Activated T-cell treated with anti-CD3 and anti-CD28 coated beads, Interleukin-2, amount 50 U/mL, for 72 hours (primary cell): ENCODE measurements at regions not wholly inside any gene's neighbourhood (a gene's known extent, or its start where the extent isn't known, plus 50 kb on each side); places are given as distances from the start of the nearest gene placed in this dataset.

Experiments
- ATAC-seq, 2 donors: fragments of 150-1000 bp; cut with Tn5 transposase; replicated peaks in 1 of 2; 2 replicates each; pipeline ENCODE4 v1.10.0; 2021; ENCODE audit warnings: moderate library complexity in 2 of 2, mild to moderate bottlenecking in 1 of 2
- DNase-seq, 2 donors: peaks; one replicate each; pipeline ENCODE4 v3.0.0; 2021 to 2022; ENCODE audit warnings: mixed read lengths in 1 of 2
- H3K27ac Mint-ChIP-seq: one replicate; pipeline ENCODE4 v1.8.0; 2022; ENCODE audit warnings: mild to moderate bottlenecking, moderate library complexity, mixed read lengths
- H3K27me3 Mint-ChIP-seq: one replicate; pipeline ENCODE4 v1.8.0; 2022; ENCODE audit warnings: low read depth, mixed read lengths
- H3K36me3 Mint-ChIP-seq, 2 donors: one replicate each; pipeline ENCODE4 v1.8.0; 2022; ENCODE audit warnings: mixed read lengths in 2 of 2, mild to moderate bottlenecking in 1 of 2; ENCODE audit not compliant: insufficient read depth in 2 of 2
- H3K4me1 Mint-ChIP-seq: one replicate; pipeline ENCODE4 v1.8.0; 2022; ENCODE audit warnings: low read depth, mixed read lengths
- H3K4me3 Mint-ChIP-seq, 2 donors: one replicate each; pipeline ENCODE4 v1.8.0; 2022; ENCODE audit warnings: mild to moderate bottlenecking in 2 of 2, mixed read lengths in 2 of 2, moderate library complexity in 2 of 2
- H3K9me3 Mint-ChIP-seq, 2 donors: one replicate each; pipeline ENCODE4 v1.8.0; 2022; ENCODE audit warnings: mixed read lengths in 2 of 2

- DNase-seq (no peak), ATAC-seq (no peak)
- Mint-ChIP-seq H3K4me3 (no peak overlapping the region), H3K4me1 (peaks cover 32% of the 10 kb centered on the region), H3K27ac (no peak overlapping the region), H3K9me3 (peaks cover 0 to 3% of the 10 kb centered on the region in 2 donors), H3K27me3 (no peaks in the 10 kb centered on the region), H3K36me3 (no peaks in the 10 kb centered on the region)
Observed at GRCh38 chr6:134425513-134425912, 107.6 kb upstream of the SGK1 start.

DNA sequence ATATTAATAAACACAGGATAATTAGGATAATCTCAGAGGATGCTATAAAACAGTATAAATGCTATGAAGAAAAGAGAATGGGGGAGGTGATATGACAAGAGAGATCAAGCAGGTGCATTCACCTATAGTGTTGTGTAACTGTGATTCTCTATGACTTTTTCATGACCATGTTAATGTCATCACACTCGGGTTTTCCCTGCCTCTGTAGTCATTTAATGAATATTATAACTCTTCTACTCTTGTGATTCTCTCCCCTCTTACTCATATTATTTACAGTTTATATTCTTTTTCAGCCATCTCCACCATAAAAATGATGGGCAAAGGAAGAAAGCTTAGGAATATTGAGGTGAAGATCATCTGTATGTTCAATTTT lies 106.9 kb upstream of the SGK1 start:
- ATAC-seq: peak; percentile 72 to 81
- Mint-ChIP-seq H3K9me3 (peaks cover 0 to 3% of the 10 kb centered on the region in 2 donors), H3K4me1 (peaks cover 32% of the 10 kb centered on the region), H3K36me3 (no peaks in the 10 kb centered on the region), H3K27me3 (no peaks in the 10 kb centered on the region), H3K4me3 (no peak overlapping the region), H3K27ac (no peak overlapping the region)
- DNase-seq: no peak

DNA sequence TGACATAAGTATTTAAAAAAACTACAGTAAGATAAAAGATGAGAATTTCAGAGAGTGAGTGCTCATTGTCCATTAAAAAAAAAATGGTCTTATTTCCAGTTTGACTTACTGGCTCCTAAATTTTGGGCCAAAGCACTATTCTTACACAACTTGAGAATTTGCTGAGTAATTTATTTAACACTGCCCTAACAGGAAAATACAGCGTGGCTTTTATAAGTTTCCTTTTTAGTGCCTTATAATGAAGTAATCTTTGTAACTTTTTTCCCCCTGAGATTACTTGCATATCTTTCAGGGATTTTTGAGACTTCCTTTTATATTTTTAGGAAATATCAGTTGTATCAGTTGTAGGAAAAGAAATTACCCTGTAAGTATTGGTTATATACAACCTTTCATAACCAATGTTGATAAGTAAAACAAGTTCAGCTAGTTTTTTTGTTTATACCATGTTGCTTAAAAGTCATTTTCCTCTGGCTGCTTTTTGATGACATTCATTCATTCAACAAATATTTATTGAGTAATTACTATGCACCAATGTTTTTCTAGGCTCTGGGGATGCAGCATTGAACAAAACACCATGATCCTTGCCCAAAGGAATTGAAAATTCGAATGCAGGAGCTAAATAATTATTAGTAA lies 106.4 kb upstream of the SGK1 start:
- ATAC-seq: peak in 1 of 2 donors; percentile 20
- H3K27me3 Mint-ChIP-seq: no peaks in the 10 kb centered on the region
- H3K4me3 Mint-ChIP-seq: no peak overlapping the region
- peaks cover 0 to 3% of the 10 kb centered on the region in 2 donors for H3K9me3 Mint-ChIP-seq
- H3K36me3 Mint-ChIP-seq: no peaks in the 10 kb centered on the region
- DNase-seq: no peak
- H3K27ac Mint-ChIP-seq: no peak overlapping the region
- H3K4me1 Mint-ChIP-seq: peaks cover 34% of the 10 kb centered on the region

DNA sequence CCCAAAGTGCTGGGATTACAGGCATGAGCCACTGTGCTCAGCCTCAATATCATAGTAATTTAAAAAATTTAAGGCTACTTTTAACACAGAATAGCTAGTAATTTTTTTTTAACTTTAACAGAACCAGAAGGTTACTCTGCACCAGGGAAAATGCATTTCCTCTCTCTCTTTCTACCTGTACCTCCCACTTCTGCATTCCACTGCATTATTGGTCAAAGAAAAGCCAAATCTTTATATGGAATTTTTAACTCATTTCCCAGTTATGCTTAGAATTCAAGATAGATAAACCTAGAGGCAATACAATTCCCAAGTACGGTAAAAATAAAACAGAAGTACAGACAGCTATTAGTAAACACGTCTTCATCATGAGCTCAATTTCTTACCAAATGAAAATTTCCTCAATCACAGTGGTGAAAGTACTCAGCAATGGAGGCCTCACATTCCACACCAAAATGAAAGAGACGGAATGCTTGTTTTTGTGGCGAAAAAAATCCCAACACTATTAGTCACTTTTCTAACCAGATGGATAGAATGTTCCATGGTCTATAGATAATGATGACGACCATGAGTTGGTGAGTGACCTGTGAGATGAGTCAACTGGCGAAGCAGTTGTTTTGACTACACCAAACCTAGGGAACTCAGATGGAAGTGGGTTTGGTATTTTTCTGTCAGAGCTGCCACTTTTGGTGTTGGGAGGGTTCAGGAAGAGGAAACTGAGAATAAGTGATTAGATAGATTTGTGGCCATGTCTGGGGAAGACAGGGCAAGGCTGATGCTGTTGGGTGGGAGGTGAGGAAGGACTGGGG lies 104.7 kb upstream of the SGK1 start:
- ATAC-seq (peak; percentile 40 to 59), DNase-seq (no peak)
- H3K4me3 Mint-ChIP-seq: no peak overlapping the region
- no peaks in the 10 kb centered on the region for H3K36me3 Mint-ChIP-seq
- H3K9me3 Mint-ChIP-seq: peaks cover 0 to 3% of the 10 kb centered on the region in 2 donors
- H3K27me3 Mint-ChIP-seq: no peaks in the 10 kb centered on the region
- peaks cover 37% of the 10 kb centered on the region for H3K4me1 Mint-ChIP-seq
- no peak overlapping the region for H3K27ac Mint-ChIP-seq

- H3K27me3 Mint-ChIP-seq: no peaks in the 10 kb centered on the region
- H3K4me1 Mint-ChIP-seq: peaks cover 37% of the 10 kb centered on the region
- DNase-seq (no peak), ATAC-seq (no peak)
- H3K9me3 Mint-ChIP-seq: peaks cover 0 to 3% of the 10 kb centered on the region in 2 donors
- H3K27ac Mint-ChIP-seq: no peak overlapping the region
- H3K4me3 Mint-ChIP-seq: no peak overlapping the region
- no peaks in the 10 kb centered on the region for H3K36me3 Mint-ChIP-seq
Observed at GRCh38 chr6:134421501-134421900, 103.6 kb upstream of the SGK1 start.

DNA sequence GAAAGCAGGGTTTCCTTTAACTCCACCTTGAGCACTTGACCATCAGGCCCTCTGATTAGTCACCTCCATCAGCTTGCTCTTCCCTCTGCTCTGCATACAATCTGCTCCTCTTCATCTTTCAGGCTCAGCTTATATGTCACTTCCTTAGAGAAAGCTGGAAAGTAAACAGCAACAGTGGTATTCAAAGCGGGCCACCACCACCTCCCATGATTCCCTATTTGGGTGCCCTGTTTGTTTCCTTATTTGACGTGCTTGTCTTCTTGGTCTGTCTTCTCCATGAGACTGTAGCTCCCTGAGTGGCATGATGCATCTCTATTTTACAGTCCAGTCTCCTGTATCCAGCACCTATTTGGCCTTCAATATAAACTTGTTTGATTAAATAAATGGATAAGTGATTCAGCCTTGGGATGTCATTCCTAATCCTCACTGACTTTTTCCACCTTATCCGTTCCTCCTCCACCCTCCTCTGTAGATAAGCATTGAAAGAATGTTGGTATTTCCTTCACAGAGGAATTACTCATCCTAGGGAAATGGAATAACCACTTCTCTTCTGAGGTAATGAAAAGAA lies 102.8 kb upstream of the SGK1 start:
- DNase-seq (no peak), ATAC-seq (no peak)
- peaks cover under 1% of the 10 kb centered on the region for H3K27me3 Mint-ChIP-seq
- peaks cover 37% of the 10 kb centered on the region for H3K4me1 Mint-ChIP-seq
- H3K27ac Mint-ChIP-seq: no peak overlapping the region
- H3K36me3 Mint-ChIP-seq: no peaks in the 10 kb centered on the region
- H3K9me3 Mint-ChIP-seq: peaks cover 0 to 3% of the 10 kb centered on the region in 2 donors
- no peak overlapping the region for H3K4me3 Mint-ChIP-seq

GRCh38 chr6:134419716-134420115 lies 101.8 kb upstream of the SGK1 start:
- Mint-ChIP-seq H3K36me3 (no peaks in the 10 kb centered on the region), H3K9me3 (peaks cover 0 to 3% of the 10 kb centered on the region in 2 donors), H3K4me3 (no peak overlapping the region), H3K27ac (no peak overlapping the region), H3K4me1 (peaks cover 33% of the 10 kb centered on the region), H3K27me3 (peaks cover 8% of the 10 kb centered on the region)
- DNase-seq (no peak), ATAC-seq (no peak)

DNA sequence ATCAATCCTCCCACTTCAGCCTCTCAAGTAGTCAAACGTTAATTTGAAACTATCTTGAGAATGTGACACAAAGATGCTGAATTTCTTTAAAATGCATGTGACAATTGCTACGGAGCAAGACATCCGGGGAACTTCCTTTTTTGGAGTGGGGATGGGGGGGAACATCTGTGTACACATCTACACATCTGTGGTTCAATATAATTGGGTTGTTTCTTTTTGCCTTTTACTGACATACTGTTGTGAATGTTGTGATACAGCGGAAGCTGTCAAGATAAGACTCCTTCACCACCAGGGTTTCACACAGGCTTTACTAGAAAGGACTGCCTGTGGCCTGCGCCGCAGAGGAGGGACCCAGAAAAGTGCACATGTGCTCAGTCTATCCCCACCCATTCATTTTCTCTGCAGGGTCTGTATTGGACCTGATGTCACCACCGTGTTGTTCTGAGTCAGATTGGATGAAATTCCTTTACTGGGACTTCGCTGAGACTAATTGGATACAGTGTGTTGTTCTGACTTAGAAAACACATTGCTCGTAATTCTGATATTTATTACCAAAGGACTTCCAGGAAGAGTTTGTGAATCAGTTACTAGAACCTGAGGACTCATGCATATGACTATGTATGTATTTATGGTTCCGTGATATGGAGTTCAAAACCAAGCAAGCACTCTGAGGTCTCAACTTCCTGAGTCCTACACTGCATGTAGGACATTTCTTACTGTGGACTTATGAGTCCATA lies 98.7 kb upstream of the SGK1 start:
- ATAC-seq (peak; percentile 76 to 78), DNase-seq (no peak)
- peaks cover 0 to 3% of the 10 kb centered on the region in 2 donors for H3K9me3 Mint-ChIP-seq
- no peaks in the 10 kb centered on the region for H3K36me3 Mint-ChIP-seq
- peaks cover 8% of the 10 kb centered on the region for H3K27me3 Mint-ChIP-seq
- H3K4me3 Mint-ChIP-seq: no peak overlapping the region
- no peak overlapping the region for H3K27ac Mint-ChIP-seq
- peaks cover 22% of the 10 kb centered on the region for H3K4me1 Mint-ChIP-seq

DNA sequence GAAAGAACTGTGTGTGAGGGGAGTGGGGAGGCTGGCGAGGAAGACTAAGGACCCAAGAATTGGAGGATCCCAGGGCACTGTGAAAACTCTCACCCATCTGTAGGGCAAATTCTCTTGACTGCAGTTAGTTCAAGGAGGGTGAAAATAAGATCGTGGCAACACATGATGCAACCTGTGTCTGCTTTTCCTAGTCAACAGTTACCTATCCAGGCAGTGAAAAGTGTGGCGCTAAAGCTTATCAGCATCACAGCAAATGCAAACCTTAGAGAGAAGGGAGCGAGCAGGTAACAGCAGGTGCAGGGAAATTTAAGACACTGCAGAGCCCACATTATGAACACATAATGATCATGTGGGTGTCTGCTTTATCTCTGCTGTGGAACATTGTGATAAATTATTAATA lies 97.7 kb upstream of the SGK1 start:
- peaks cover 22% of the 10 kb centered on the region for H3K4me1 Mint-ChIP-seq
- DNase-seq (no peak), ATAC-seq (no peak)
- peaks cover 0 to 1% of the 10 kb centered on the region in 2 donors for H3K36me3 Mint-ChIP-seq
- H3K27me3 Mint-ChIP-seq: peaks cover 8% of the 10 kb centered on the region
- no peak overlapping the region for H3K4me3 Mint-ChIP-seq
- peaks cover 0 to 3% of the 10 kb centered on the region in 2 donors for H3K9me3 Mint-ChIP-seq
- no peak overlapping the region for H3K27ac Mint-ChIP-seq

- H3K27ac Mint-ChIP-seq: no peak overlapping the region
- H3K4me1 Mint-ChIP-seq: peaks cover 22% of the 10 kb centered on the region
- no peak for ATAC-seq
- H3K9me3 Mint-ChIP-seq: peaks cover 0 to 3% of the 10 kb centered on the region in 2 donors
- peaks cover 0 to 1% of the 10 kb centered on the region in 2 donors for H3K36me3 Mint-ChIP-seq
- DNase-seq: no peak
- no peak overlapping the region for H3K4me3 Mint-ChIP-seq
- peaks cover 8% of the 10 kb centered on the region for H3K27me3 Mint-ChIP-seq
Observed at GRCh38 chr6:134415194-134415593, 97.3 kb upstream of the SGK1 start.

DNA sequence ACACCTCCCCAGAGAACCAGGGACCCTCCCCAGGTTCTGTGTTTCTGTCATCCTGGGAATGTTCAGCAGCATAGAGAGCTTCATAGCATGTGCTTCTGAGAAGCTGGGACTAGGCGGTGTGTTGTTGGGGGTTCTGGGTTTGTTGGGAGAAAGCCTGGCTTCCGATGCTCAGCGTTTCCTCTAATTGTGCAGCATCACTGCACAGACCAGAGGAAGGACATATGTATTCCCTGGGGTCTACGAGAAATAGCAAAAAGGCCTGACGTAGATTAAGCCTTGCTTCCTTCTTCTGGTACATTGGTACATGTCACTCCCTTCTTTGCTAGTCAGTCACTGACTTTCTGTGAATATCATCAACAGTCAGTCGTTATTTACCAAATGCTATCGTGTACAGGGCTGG lies 96.9 kb upstream of the SGK1 start:
- no peak overlapping the region for H3K4me3 Mint-ChIP-seq
- peaks cover 0 to 1% of the 10 kb centered on the region in 2 donors for H3K36me3 Mint-ChIP-seq
- H3K9me3 Mint-ChIP-seq: peaks cover 0 to 3% of the 10 kb centered on the region in 2 donors
- DNase-seq (no peak), ATAC-seq (no peak)
- H3K4me1 Mint-ChIP-seq: peaks cover 22% of the 10 kb centered on the region
- H3K27ac Mint-ChIP-seq: no peak overlapping the region
- peaks cover 8% of the 10 kb centered on the region for H3K27me3 Mint-ChIP-seq

DNA sequence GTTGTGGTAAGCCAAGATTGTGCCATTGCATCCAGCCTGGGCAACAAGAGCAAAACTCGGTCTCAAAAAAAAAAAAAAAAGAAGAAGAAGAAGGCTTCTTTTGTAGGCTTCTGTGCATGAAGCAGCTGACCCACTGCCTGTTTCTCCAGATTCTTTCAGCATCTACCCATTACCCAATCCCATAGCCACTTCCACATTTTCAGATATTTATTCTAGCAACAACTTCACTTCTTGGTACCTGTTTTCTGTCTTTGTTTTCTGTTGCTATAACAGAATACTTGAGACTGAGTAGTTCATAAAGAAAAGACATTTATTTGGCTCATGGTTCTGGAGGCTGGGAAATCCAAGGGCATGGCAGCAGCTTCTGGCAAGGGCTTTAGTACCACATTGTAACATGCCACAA lies 95.3 kb upstream of the SGK1 start:
- no peak for DNase-seq
- no peak overlapping the region for H3K27ac Mint-ChIP-seq

DNA sequence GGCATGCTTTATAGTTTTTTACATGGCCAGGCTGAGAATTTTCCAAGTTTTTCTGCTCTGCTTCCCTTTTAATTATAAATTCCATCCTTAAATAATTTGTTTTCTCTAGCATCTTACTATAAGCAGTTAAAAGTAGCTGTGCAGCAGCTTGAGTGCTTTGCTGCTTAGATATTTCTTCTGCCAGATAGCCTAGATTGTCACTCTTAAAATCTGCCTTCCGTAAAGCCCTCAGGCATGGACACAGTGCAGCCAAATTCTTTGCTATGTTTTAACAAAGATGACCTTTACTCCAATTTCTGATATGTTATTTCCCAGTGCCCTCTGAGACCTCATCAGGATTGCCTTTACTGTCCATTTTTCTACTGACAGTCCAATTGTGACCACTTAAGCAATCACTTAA lies 92.6 kb upstream of the SGK1 start:
- H3K9me3 Mint-ChIP-seq: peaks cover 0 to 3% of the 10 kb centered on the region in 2 donors
- DNase-seq (no peak), ATAC-seq (no peak)
- peaks cover 0 to 1% of the 10 kb centered on the region in 2 donors for H3K36me3 Mint-ChIP-seq
- H3K27ac Mint-ChIP-seq: no peak overlapping the region
- peaks cover 4% of the 10 kb centered on the region for H3K4me1 Mint-ChIP-seq
- no peak overlapping the region for H3K4me3 Mint-ChIP-seq
- H3K27me3 Mint-ChIP-seq: peaks cover 6% of the 10 kb centered on the region

More for the DNA sequence above, 95.3 kb upstream of the SGK1 start:
- ATAC-seq: no peak
- Mint-ChIP-seq H3K4me3 (no peak overlapping the region), H3K27me3 (peaks cover 8% of the 10 kb centered on the region), H3K36me3 (peaks cover 0 to 1% of the 10 kb centered on the region in 2 donors), H3K4me1 (peaks cover 16% of the 10 kb centered on the region), H3K9me3 (peaks cover 0 to 3% of the 10 kb centered on the region in 2 donors)
